Right lobe of liver (tissue), 4 donors: ENCODE measurements at regions not wholly inside any gene's neighbourhood (a gene's known extent, or its start where the extent isn't known, plus 50 kb on each side); places are given as distances from the start of the nearest gene placed in this dataset.

ENCODE experiments used
- CTCF ChIP-seq, 4 donors: fragments of 200-600 bp in 3 of 4; fragments of 450-650 bp in 1 of 4; IDR thresholded peaks; one replicate each; pipeline versions ENCODE4 v1.5.1 to v1.8.0; 2016 to 2022; ENCODE audit warnings: antibody characterized with exemption in 4 of 4, mild to moderate bottlenecking in 2 of 4
- POLR2A ChIP-seq: fragments of 450-650 bp; IDR thresholded peaks from one replicate; pipeline ENCODE4 v1.6.1; 2017; ENCODE audit warnings: antibody characterized with exemption, mild to moderate bottlenecking
- donor health status: DM: no; HTN: no; CAD: no.
- donor health status: DM: no; HTN: no; CAD: no.
- donor health status: DM: no; HTN: yes; CAD: no.

GRCh38 chr22:19629331-19629719 is 85.0 kb upstream of the SEPTIN5 start:
- no peak for TF ChIP-seq CTCF (IDR thresholded peaks at IDR 0.05)
- TF ChIP-seq POLR2A, result no peak
